ENCODE measurements at regions not wholly inside any gene's neighbourhood (a gene's known extent, or its start where the extent isn't known, plus 50 kb on each side); places are given as distances from the start of the nearest gene placed in this dataset.

- Mint-ChIP-seq H3K4me1 (ENCODE audit: low read depth, unreplicated experiment) (no peaks in the 10 kb centered on the region), H3K9me3 (ENCODE audit: unreplicated experiment) (no peaks in the 10 kb centered on the region), H3K27ac (ENCODE audit: unreplicated experiment) (no peak overlapping the region), H3K27me3 (ENCODE audit: unreplicated experiment) (peaks cover 2% of the 10 kb centered on the region), H3K36me3 (ENCODE audit: unreplicated experiment) (no peaks in the 10 kb centered on the region), H3K4me3 (ENCODE audit: unreplicated experiment) (no peak overlapping the region)
- no peak for TF ChIP-seq CTCF (IDR thresholded peaks at IDR 0.05; ENCODE audit: partially characterized antibody, unreplicated experiment)
- no peak for DNase-seq
These were observed 1023.5 kb upstream of the B3GALT2 start for GRCh38 chr1:194209920-194210319.

GRCh38 chr1:194208674-194209073 is 1022.3 kb upstream of the B3GALT2 start:
- Mint-ChIP-seq H3K4me1 (ENCODE audit: low read depth, unreplicated experiment) (no peaks in the 10 kb centered on the region), H3K36me3 (ENCODE audit: unreplicated experiment) (no peaks in the 10 kb centered on the region), H3K4me3 (ENCODE audit: unreplicated experiment) (no peak overlapping the region), H3K27me3 (ENCODE audit: unreplicated experiment) (peaks cover 2% of the 10 kb centered on the region), H3K27ac (ENCODE audit: unreplicated experiment) (no peak overlapping the region), H3K9me3 (ENCODE audit: unreplicated experiment) (no peaks in the 10 kb centered on the region)
- DNase-seq: no peak
- TF ChIP-seq CTCF (IDR thresholded peaks at IDR 0.05; ENCODE audit: partially characterized antibody, unreplicated experiment): no peak

- DNase-seq: no peak
- Mint-ChIP-seq H3K4me3 (ENCODE audit: unreplicated experiment) (no peak overlapping the region), H3K9me3 (ENCODE audit: unreplicated experiment) (no peaks in the 10 kb centered on the region), H3K27me3 (ENCODE audit: unreplicated experiment) (no peaks in the 10 kb centered on the region), H3K27ac (ENCODE audit: unreplicated experiment) (no peak overlapping the region), H3K4me1 (ENCODE audit: low read depth, unreplicated experiment) (no peaks in the 10 kb centered on the region), H3K36me3 (ENCODE audit: unreplicated experiment) (no peaks in the 10 kb centered on the region)
- TF ChIP-seq CTCF (IDR thresholded peaks at IDR 0.05; ENCODE audit: partially characterized antibody, unreplicated experiment): no peak
These were observed 1010.1 kb upstream of the B3GALT2 start for GRCh38 chr1:194196562-194196961.

DNA sequence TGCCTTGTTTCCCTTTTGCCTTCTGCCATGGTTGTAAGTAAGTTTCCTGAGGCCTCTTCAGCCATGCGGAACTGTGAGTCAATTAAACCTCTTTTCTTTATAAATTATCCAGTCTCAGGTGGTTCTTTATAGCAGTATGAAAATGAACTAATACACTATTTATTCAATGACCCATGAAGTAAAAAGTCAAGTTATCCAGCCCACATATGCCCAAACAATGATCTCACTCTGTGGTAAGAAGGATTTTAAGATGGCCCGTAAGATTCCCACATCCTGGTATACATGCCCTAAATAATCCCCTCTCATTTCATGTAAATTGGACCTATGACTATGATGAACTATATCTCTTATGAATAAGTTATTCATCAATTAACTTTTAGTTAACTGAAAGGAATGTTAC is 1008.3 kb upstream of the B3GALT2 start:
- Mint-ChIP-seq H3K4me3 (ENCODE audit: unreplicated experiment) (no peak overlapping the region), H3K9me3 (ENCODE audit: unreplicated experiment) (no peaks in the 10 kb centered on the region), H3K27me3 (ENCODE audit: unreplicated experiment) (no peaks in the 10 kb centered on the region), H3K27ac (ENCODE audit: unreplicated experiment) (no peak overlapping the region), H3K4me1 (ENCODE audit: low read depth, unreplicated experiment) (no peaks in the 10 kb centered on the region), H3K36me3 (ENCODE audit: unreplicated experiment) (no peaks in the 10 kb centered on the region)
- TF ChIP-seq CTCF (IDR thresholded peaks at IDR 0.05; ENCODE audit: partially characterized antibody, unreplicated experiment): no peak
- DNase-seq: no peak

DNA sequence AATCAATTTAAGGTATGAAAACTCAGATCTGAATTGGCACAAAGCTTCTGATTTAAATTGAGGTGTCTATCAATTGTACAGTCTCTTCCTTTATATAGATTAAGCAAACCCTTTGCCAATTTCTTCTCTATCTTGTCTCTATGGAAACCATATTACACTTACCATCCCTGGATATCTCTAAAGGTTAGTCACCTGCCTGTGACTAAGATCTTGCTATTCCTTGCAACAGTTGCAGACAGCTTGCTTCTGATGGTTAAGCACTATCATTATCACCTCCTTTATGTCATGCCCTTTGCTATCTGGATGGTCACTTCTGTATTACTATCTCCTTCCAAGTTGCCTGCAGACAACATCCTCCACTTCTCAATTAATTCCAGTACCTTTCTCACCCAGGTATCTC is 998.6 kb upstream of the B3GALT2 start:
- Mint-ChIP-seq H3K4me3 (ENCODE audit: unreplicated experiment) (no peak overlapping the region), H3K9me3 (ENCODE audit: unreplicated experiment) (no peaks in the 10 kb centered on the region), H3K4me1 (ENCODE audit: low read depth, unreplicated experiment) (no peaks in the 10 kb centered on the region), H3K27ac (ENCODE audit: unreplicated experiment) (no peak overlapping the region), H3K27me3 (ENCODE audit: unreplicated experiment) (no peaks in the 10 kb centered on the region), H3K36me3 (ENCODE audit: unreplicated experiment) (no peaks in the 10 kb centered on the region)
- no peak for TF ChIP-seq CTCF (IDR thresholded peaks at IDR 0.05; ENCODE audit: partially characterized antibody, unreplicated experiment)
- DNase-seq: no peak
